IMR-90 (cell line): ENCODE measurements at regions not wholly inside any gene's neighbourhood (a gene's known extent, or its start where the extent isn't known, plus 50 kb on each side); places are given as distances from the start of the nearest gene placed in this dataset.
"Not testable (repeated sequence)": the region's sequence is repeated elsewhere in the genome, so short reads cannot be mapped to it uniquely, and the experiment has no call there.

Experiments used
- ATAC-seq: fragments of 200-7000 bp; cut with Tn5 transposase; 2 replicates; pipeline ENCODE4 v1.9.1; 2020; ENCODE audit warnings: low read depth, mild to moderate bottlenecking, moderate library complexity
- BruUV-seq: library from RNA; stranded (reverse); fragments of 400-500 nt; replicated peaks from 2 replicates; lab custom pipeline; 2021; lab: Mats Ljungman, UMichigan
- CTCF ChIA-PET: fragments of 300-600 bp; formaldehyde crosslinking; extraction: SDS; loops from one replicate; lab custom pipeline; 2021; ENCODE audit warnings: antibody characterized with exemption; lab: Yijun Ruan, JAX
- POLR2A ChIA-PET: fragments of 300-600 bp; sonication (Branson Sonifier 250); formaldehyde crosslinking; loops from one replicate; lab custom pipeline; 2022; ENCODE audit warnings: antibody characterized with exemption; ENCODE audit not compliant: unreplicated experiment; lab: Charles Lee
- DNase-seq: peaks from one replicate; pipeline ENCODE4 v3.0.0; 2013
- H2AFZ ChIP-seq: replicated peaks from 2 replicates; pipeline ENCODE3; 2013; ENCODE audit warnings: low read length, mild to moderate bottlenecking; ENCODE audit not compliant: poor library complexity
- H2AK5ac ChIP-seq: 2 replicates; pipeline ENCODE4 v1.6.1; 2013; ENCODE audit warnings: low read depth, low read length, inconsistent platforms
- H2AK9ac ChIP-seq: replicated peaks from 2 replicates; pipeline ENCODE3; 2013; ENCODE audit warnings: mild to moderate bottlenecking, low read depth, low read length, moderate library complexity; ENCODE audit not compliant: poor library complexity
- H2BK120ac ChIP-seq: 2 replicates; pipeline ENCODE4 v1.6.1; 2013; ENCODE audit warnings: low read depth, low read length, inconsistent platforms
- H2BK15ac ChIP-seq: 3 replicates; pipeline ENCODE4 v1.6.1; 2013; ENCODE audit warnings: low read depth, low read length, inconsistent platforms
- H2BK20ac ChIP-seq: 2 replicates; pipeline ENCODE4 v1.6.1; 2013; ENCODE audit warnings: low read depth, mild to moderate bottlenecking, inconsistent platforms, low read length, moderate library complexity
- H2BK5ac ChIP-seq: 2 replicates; pipeline ENCODE4 v1.6.1; 2013; ENCODE audit warnings: mild to moderate bottlenecking, low read depth, low read length, inconsistent platforms; ENCODE audit not compliant: poor library complexity, severe bottlenecking
- H3K14ac ChIP-seq: replicated peaks from 2 replicates; pipeline ENCODE4 v1.6.1; 2013; ENCODE audit warnings: low read depth, low read length, inconsistent platforms
- H3K18ac ChIP-seq: 2 replicates; pipeline ENCODE4 v1.6.1; 2013; ENCODE audit warnings: low read depth, low read length, control low read depth
- H3K23ac ChIP-seq: 2 replicates; pipeline ENCODE4 v1.6.1; 2013; ENCODE audit warnings: low read depth, low read length, inconsistent platforms
- H3K27ac ChIP-seq: 2 replicates; pipeline ENCODE4 v1.5.1; 2013; ENCODE audit warnings: mild to moderate bottlenecking, control low read depth, low read length; ENCODE audit not compliant: insufficient read depth
- H3K27me3 ChIP-seq: 2 replicates; pipeline ENCODE4 v1.6.1; 2013; ENCODE audit warnings: low read length; ENCODE audit not compliant: control insufficient read depth, insufficient read depth
- H3K36me3 ChIP-seq: 2 replicates; pipeline ENCODE4 v1.6.1; 2013; ENCODE audit warnings: low read length, mixed read lengths; ENCODE audit not compliant: control insufficient read depth, insufficient read depth
- H3K4ac ChIP-seq: 2 replicates; pipeline ENCODE4 v1.6.1; 2013; ENCODE audit warnings: low read depth, low read length, inconsistent platforms
- H3K4me1 ChIP-seq: 2 replicates; pipeline ENCODE4 v1.6.1; 2013; ENCODE audit warnings: low read length, mixed read lengths; ENCODE audit not compliant: control insufficient read depth, insufficient read depth
- H3K4me2 ChIP-seq: 2 replicates; pipeline ENCODE4 v1.6.1; 2013; ENCODE audit warnings: low read depth, mild to moderate bottlenecking, control low read depth, low read length, moderate library complexity
- H3K4me3 ChIP-seq: 2 replicates; pipeline ENCODE4 v1.5.1; 2013; ENCODE audit warnings: low read depth, mild to moderate bottlenecking, control low read depth, low read length, moderate library complexity; ENCODE audit not compliant: insufficient read depth
- H3K56ac ChIP-seq: 2 replicates; pipeline ENCODE4 v1.6.1; 2013; ENCODE audit warnings: low read length, inconsistent platforms; ENCODE audit not compliant: insufficient read depth; ENCODE audit errors: extremely low read depth
- H3K79me1 ChIP-seq, 2 experiments: 2 replicates each; pipeline ENCODE4 v1.6.1; 2013; ENCODE audit warnings: low read length in 2 of 2, inconsistent platforms in 1 of 2, low read depth in 1 of 2
- H3K9ac ChIP-seq: 2 replicates; pipeline ENCODE4 v1.6.1; 2013; ENCODE audit warnings: low read depth, low read length, control low read depth
- H3K9me1 ChIP-seq: 2 replicates; pipeline ENCODE4 v1.6.1; 2013; ENCODE audit warnings: low read length, inconsistent platforms; ENCODE audit not compliant: insufficient read depth
- H3K9me3 ChIP-seq: 2 replicates; pipeline ENCODE4 v1.6.1; 2013; ENCODE audit warnings: low read length; ENCODE audit not compliant: control insufficient read depth, insufficient read depth
- H4K20me1 ChIP-seq: 2 replicates; pipeline ENCODE4 v1.6.1; 2013; ENCODE audit warnings: low read length, inconsistent platforms; ENCODE audit not compliant: insufficient read depth
- H4K5ac ChIP-seq: 2 replicates; pipeline ENCODE4 v1.6.1; 2013; ENCODE audit warnings: mild to moderate bottlenecking, low read depth, low read length, control low read depth
- H4K8ac ChIP-seq, 2 experiments: 2 replicates each; pipeline ENCODE4 v1.6.1; 2013; ENCODE audit warnings: low read depth in 2 of 2, low read length in 2 of 2, control low read depth in 1 of 2, inconsistent platforms in 1 of 2
- H4K91ac ChIP-seq: 2 replicates; pipeline ENCODE4 v1.6.1; 2013; ENCODE audit warnings: low read depth, low read length, inconsistent platforms; ENCODE audit not compliant: insufficient read depth
- BHLHE40 ChIP-seq: fragments of 150-350 bp; IDR thresholded peaks from 2 replicates; pipeline ENCODE4 v1.6.1; 2016; ENCODE audit warnings: mild to moderate bottlenecking, low read depth, low read length
- CEBPB ChIP-seq: IDR thresholded peaks from 2 replicates; pipeline ENCODE4 v1.6.1; 2012; ENCODE audit warnings: low read depth, low read length, improper control_type of control experiment
- FOS ChIP-seq: fragments of 150-350 bp; IDR thresholded peaks from 2 replicates; pipeline ENCODE4 v1.6.1; 2016; ENCODE audit warnings: low read depth, low read length
- NFE2L2 ChIP-seq: fragments of 150-350 bp; IDR thresholded peaks from 2 replicates; pipeline ENCODE4 v1.6.1; 2016; ENCODE audit warnings: low read depth, mild to moderate bottlenecking, low read length
- RFX5 ChIP-seq: IDR thresholded peaks from 2 replicates; pipeline ENCODE4 v1.8.0; 2012; ENCODE audit warnings: low read depth, mild to moderate bottlenecking, low read length, moderate library complexity
- SMC3 ChIP-seq: fragments of 150-350 bp; IDR thresholded peaks from 2 replicates; pipeline ENCODE4 v1.6.1; 2016; ENCODE audit warnings: low read depth, mild to moderate bottlenecking, antibody characterized with exemption, low read length, moderate library complexity
- USF2 ChIP-seq: fragments of 150-350 bp; IDR thresholded peaks from 2 replicates; pipeline ENCODE4 v1.6.1; 2017; ENCODE audit warnings: mild to moderate bottlenecking, antibody characterized with exemption, low read length, low read depth
- WGBS, 2 experiments: methylation state at CpG; one replicate each; pipeline versions ENCODE4 v1.1.5 to v1.1.7; 2013; ENCODE audit warnings: missing lambda C conversion rate in 2 of 2; ENCODE audit not compliant: insufficient read length in 1 of 2; ENCODE audit errors: extremely low coverage in 2 of 2; 5-methylcytosine and 5-hydroxymethylcytosine counted together
- dilution Hi-C: fragments of 300-500 bp; cut with HindIII; formaldehyde crosslinking; loops from one replicate; pipeline ENCODE4 v1.14.3; 2018; ENCODE audit warnings: low sequenced_read_pairs; ENCODE audit not compliant: unreplicated experiment
- in situ Hi-C: fragments of 300-500 bp; cut with MboI; formaldehyde crosslinking; loops from 3 replicates; pipeline ENCODE4 v1.14.3; 2019; ENCODE audit warnings: low sequenced_read_pairs, inconsistent platforms, mixed read lengths
- intact Hi-C: fragments of 100-400 bp; cut with micrococcal nuclease; formaldehyde crosslinking; loops from 2 replicates; pipeline ENCODE4 v1.10.0; 2022

- in situ Hi-C loops, result no loop called here
- intact Hi-C loops, result no loop called here
- POLR2A ChIA-PET, result no interaction called here
- Histone ChIP-seq H2AFZ (no peak overlapping the region), H4K8ac (no peak overlapping the region), H2BK5ac (no peak overlapping the region), H3K4ac (no peak overlapping the region), H3K23ac (no peak overlapping the region), H3K56ac (no peak overlapping the region), H3K79me1 (no peaks in the 10 kb centered on the region), H3K9me1 (no peaks in the 10 kb centered on the region), H3K9ac (no peak overlapping the region), H2AK5ac (no peak overlapping the region), H3K4me3 (no peak overlapping the region), H3K27ac (no peak overlapping the region), H3K14ac (no peak overlapping the region), H3K36me3 (no peaks in the 10 kb centered on the region), H4K20me1 (no peaks in the 10 kb centered on the region), H3K4me2 (no peak overlapping the region), H2AK9ac (no peak overlapping the region), H4K5ac (no peak overlapping the region), H2BK20ac (no peak overlapping the region), H3K9me3 (no peaks in the 10 kb centered on the region), H3K18ac (no peak overlapping the region), H2BK120ac (no peak overlapping the region), H3K27me3 (peaks cover 20% of the 10 kb centered on the region), H2BK15ac (no peak overlapping the region), H4K91ac (no peak overlapping the region), H3K4me1 (no peaks in the 10 kb centered on the region)
- TF ChIP-seq RFX5 (no peak), SMC3 (no peak), BHLHE40 (no peak), NFE2L2 (no peak), USF2 (no peak), CEBPB (no peak), FOS (no peak)
- BruUV-seq, result no TSS peak
- CTCF ChIA-PET, result no interaction called here
- ATAC-seq, result no peak
- DNase-seq, result no peak
- no CpG with 5 or more reads among the region's 2 CpGs for WGBS, 2 experiments
- dilution Hi-C loops, result no loop called here
These were observed 61.2 kb upstream of the LRPPRC start for GRCh38 chr2:44056947-44057346.

DNA sequence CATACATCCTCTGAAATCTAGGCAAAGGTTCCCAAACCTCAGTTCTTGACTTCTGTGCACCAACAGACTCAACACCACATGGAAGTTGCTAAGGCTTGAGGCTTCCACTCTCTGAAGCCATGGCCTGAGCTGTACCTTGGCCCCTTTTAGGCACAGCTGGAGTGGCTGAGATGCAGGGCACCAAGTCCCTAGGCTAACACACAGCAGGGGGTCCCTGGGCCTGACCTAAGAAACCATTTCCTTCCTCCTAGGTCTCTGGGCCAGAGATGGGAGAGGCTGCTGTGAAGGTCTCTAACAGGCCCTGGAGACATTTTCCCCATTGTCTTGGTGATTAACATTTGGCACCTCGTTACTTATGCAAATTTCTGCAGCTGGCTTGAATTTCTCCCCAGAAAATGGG, 64.5 kb upstream of the LRPPRC start:
- H3K56ac ChIP-seq, H2BK15ac ChIP-seq, POLR2A ChIA-PET, H2BK5ac ChIP-seq, H4K20me1 ChIP-seq, CTCF ChIA-PET, H4K5ac ChIP-seq, H4K8ac ChIP-seq, H2BK120ac ChIP-seq, H3K23ac ChIP-seq, H3K27ac ChIP-seq, H4K91ac ChIP-seq, H3K18ac ChIP-seq, in situ Hi-C loops, dilution Hi-C loops, H3K9ac ChIP-seq, ATAC-seq, H3K4me2 ChIP-seq, H2AFZ ChIP-seq, intact Hi-C loops, H3K4me1 ChIP-seq, H3K4me3 ChIP-seq, H3K36me3 ChIP-seq, H3K79me1 ChIP-seq, H3K14ac ChIP-seq, H2BK20ac ChIP-seq, BruUV-seq, H2AK9ac ChIP-seq, H3K4ac ChIP-seq, H3K9me1 ChIP-seq, H3K9me3 ChIP-seq, H2AK5ac ChIP-seq, DNase-seq: not testable (repeated sequence)
- 20% methylated on average over 1 of the region's 1 CpG; no CpG with 5 or more reads in 1 of the 2 experiments for WGBS, 2 experiments
- peaks cover 18% of the 10 kb centered on the region for H3K27me3 ChIP-seq
